ENCODE measurements at regions not wholly inside any gene's neighbourhood (a gene's known extent, or its start where the extent isn't known, plus 50 kb on each side); places are given as distances from the start of the nearest gene placed in this dataset.

DNA sequence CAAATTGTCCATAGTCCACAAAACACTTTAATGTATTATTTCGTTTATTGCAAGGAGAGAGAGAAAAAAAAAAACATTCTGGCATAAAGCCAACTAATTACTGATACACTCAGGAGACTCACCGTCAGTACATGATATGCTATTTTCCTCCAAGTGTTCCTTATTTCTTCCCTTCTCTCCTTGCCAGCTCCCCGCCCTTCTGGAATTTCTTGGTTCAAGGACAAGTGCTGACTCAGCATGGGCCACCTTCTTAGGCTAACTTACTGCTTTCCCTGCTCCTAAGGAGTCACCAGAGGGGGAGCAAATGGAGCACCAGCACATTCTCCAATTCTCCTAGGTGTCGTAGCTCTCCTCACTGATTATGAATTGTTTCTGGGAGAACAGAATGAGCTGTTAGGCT is 133.8 kb upstream of the HDAC9 start (continued):
- TF ChIP-seq, protein P1, sequence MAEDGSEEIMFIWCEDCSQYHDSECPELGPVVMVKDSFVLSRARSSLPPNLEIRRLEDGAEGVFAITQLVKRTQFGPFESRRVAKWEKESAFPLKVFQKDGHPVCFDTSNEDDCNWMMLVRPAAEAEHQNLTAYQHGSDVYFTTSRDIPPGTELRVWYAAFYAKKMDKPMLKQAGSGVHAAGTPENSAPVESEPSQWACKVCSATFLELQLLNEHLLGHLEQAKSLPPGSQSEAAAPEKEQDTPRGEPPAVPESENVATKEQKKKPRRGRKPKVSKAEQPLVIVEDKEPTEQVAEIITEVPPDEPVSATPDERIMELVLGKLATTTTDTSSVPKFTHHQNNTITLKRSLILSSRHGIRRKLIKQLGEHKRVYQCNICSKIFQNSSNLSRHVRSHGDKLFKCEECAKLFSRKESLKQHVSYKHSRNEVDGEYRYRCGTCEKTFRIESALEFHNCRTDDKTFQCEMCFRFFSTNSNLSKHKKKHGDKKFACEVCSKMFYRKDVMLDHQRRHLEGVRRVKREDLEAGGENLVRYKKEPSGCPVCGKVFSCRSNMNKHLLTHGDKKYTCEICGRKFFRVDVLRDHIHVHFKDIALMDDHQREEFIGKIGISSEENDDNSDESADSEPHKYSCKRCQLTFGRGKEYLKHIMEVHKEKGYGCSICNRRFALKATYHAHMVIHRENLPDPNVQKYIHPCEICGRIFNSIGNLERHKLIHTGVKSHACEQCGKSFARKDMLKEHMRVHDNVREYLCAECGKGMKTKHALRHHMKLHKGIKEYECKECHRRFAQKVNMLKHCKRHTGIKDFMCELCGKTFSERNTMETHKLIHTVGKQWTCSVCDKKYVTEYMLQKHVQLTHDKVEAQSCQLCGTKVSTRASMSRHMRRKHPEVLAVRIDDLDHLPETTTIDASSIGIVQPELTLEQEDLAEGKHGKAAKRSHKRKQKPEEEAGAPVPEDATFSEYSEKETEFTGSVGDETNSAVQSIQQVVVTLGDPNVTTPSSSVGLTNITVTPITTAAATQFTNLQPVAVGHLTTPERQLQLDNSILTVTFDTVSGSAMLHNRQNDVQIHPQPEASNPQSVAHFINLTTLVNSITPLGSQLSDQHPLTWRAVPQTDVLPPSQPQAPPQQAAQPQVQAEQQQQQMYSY (CRISPR knock-in tag; IDR thresholded peaks at IDR 0.05): no peak
- no peak for TF ChIP-seq ZBTB21 (CRISPR knock-in tag; IDR thresholded peaks at IDR 0.05; ENCODE audit: borderline replicate concordance)
- no peak for TF ChIP-seq SMAD4 (CRISPR knock-in tag; IDR thresholded peaks at IDR 0.05)
- TF ChIP-seq NFE2L1 (CRISPR knock-in tag; IDR thresholded peaks at IDR 0.05): 0 out of 2 replicates have a peak, but pooled peaks have one; percentile 40
- TF ChIP-seq, protein P2, sequence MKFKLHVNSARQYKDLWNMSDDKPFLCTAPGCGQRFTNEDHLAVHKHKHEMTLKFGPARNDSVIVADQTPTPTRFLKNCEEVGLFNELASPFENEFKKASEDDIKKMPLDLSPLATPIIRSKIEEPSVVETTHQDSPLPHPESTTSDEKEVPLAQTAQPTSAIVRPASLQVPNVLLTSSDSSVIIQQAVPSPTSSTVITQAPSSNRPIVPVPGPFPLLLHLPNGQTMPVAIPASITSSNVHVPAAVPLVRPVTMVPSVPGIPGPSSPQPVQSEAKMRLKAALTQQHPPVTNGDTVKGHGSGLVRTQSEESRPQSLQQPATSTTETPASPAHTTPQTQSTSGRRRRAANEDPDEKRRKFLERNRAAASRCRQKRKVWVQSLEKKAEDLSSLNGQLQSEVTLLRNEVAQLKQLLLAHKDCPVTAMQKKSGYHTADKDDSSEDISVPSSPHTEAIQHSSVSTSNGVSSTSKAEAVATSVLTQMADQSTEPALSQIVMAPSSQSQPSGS (CRISPR knock-in tag; IDR thresholded peaks at IDR 0.05; ENCODE audit: borderline replicate concordance, low read depth): no peak
- no peak for TF ChIP-seq CREM (CRISPR knock-in tag; IDR thresholded peaks at IDR 0.05)
- TF ChIP-seq ZNF263 (CRISPR knock-in tag; IDR thresholded peaks at IDR 0.05; ENCODE audit: low read depth): no peak
- no peak for TF ChIP-seq CREB1 (CRISPR knock-in tag; IDR thresholded peaks at IDR 0.05)
- no peak for TF ChIP-seq RORB (CRISPR knock-in tag; IDR thresholded peaks at IDR 0.05)
- TF ChIP-seq, protein P3, sequence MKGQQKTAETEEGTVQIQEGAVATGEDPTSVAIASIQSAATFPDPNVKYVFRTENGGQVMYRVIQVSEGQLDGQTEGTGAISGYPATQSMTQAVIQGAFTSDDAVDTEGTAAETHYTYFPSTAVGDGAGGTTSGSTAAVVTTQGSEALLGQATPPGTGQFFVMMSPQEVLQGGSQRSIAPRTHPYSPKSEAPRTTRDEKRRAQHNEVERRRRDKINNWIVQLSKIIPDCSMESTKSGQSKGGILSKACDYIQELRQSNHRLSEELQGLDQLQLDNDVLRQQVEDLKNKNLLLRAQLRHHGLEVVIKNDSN (CRISPR knock-in tag; IDR thresholded peaks at IDR 0.05): no peak
- TF ChIP-seq TEAD4 (CRISPR knock-in tag; IDR thresholded peaks at IDR 0.05): 0 out of 2 replicates have a peak, but pooled peaks have one; percentile 23

DNA sequence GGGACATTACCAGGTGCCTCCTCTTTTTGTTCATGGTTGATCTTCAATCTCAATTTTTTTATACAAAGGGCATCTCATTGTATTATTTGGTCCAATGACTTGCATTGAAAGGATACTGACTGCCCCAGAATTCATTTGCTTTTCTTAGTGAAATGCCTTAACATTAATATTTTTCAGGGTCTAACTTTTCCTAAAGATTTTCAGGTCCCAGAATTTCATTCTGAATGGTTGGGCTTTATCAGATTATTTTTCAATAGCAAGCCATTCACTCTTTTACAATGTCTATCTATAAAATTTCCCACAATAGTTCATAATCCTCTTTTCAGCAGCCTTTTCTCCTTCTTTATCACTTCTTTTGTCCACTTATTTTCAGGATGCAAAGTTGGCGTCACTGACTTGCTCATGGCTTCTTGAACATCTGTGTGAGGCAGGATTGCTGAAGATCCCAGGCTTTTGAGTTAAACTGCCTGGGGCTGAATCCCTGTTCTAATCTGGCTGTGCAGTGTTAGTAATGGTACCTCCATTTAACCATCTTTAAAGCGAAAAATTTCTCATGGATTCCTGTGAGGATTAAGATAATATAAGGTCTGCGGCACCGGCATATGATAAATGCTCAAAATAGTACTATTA is 131.7 kb upstream of the HDAC9 start:
- no peak for ATAC-seq
- Mint-ChIP-seq H3K27me3 (ENCODE audit: low read depth) (no peaks in the 10 kb centered on the region), H3K4me1 (peaks cover 38% of the 10 kb centered on the region), H3K9me3 (no peaks in the 10 kb centered on the region), H3K4me3 (no peak overlapping the region), H3K36me3 (no peaks in the 10 kb centered on the region), H3K27ac (no peak overlapping the region)
- POLR2A ChIA-PET: no interaction called here
- CTCF ChIA-PET: interaction anchor here (1.0 kb wide), 1 partner anchor 143 kb away, joined by 4 read pairs; no protein-coding TSS in a partner anchor
- DNase-seq (ENCODE audit: low spot score): no peak
- TF ChIP-seq, protein P4, sequence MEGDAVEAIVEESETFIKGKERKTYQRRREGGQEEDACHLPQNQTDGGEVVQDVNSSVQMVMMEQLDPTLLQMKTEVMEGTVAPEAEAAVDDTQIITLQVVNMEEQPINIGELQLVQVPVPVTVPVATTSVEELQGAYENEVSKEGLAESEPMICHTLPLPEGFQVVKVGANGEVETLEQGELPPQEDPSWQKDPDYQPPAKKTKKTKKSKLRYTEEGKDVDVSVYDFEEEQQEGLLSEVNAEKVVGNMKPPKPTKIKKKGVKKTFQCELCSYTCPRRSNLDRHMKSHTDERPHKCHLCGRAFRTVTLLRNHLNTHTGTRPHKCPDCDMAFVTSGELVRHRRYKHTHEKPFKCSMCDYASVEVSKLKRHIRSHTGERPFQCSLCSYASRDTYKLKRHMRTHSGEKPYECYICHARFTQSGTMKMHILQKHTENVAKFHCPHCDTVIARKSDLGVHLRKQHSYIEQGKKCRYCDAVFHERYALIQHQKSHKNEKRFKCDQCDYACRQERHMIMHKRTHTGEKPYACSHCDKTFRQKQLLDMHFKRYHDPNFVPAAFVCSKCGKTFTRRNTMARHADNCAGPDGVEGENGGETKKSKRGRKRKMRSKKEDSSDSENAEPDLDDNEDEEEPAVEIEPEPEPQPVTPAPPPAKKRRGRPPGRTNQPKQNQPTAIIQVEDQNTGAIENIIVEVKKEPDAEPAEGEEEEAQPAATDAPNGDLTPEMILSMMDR (IDR thresholded peaks at IDR 0.05): no peak
- TF ChIP-seq, protein P5, sequence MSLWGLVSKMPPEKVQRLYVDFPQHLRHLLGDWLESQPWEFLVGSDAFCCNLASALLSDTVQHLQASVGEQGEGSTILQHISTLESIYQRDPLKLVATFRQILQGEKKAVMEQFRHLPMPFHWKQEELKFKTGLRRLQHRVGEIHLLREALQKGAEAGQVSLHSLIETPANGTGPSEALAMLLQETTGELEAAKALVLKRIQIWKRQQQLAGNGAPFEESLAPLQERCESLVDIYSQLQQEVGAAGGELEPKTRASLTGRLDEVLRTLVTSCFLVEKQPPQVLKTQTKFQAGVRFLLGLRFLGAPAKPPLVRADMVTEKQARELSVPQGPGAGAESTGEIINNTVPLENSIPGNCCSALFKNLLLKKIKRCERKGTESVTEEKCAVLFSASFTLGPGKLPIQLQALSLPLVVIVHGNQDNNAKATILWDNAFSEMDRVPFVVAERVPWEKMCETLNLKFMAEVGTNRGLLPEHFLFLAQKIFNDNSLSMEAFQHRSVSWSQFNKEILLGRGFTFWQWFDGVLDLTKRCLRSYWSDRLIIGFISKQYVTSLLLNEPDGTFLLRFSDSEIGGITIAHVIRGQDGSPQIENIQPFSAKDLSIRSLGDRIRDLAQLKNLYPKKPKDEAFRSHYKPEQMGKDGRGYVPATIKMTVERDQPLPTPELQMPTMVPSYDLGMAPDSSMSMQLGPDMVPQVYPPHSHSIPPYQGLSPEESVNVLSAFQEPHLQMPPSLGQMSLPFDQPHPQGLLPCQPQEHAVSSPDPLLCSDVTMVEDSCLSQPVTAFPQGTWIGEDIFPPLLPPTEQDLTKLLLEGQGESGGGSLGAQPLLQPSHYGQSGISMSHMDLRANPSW (CRISPR knock-in tag; conservative IDR thresholded peaks at IDR 0.05; ENCODE audit: low read depth): no peak
- TF ChIP-seq, protein P6, sequence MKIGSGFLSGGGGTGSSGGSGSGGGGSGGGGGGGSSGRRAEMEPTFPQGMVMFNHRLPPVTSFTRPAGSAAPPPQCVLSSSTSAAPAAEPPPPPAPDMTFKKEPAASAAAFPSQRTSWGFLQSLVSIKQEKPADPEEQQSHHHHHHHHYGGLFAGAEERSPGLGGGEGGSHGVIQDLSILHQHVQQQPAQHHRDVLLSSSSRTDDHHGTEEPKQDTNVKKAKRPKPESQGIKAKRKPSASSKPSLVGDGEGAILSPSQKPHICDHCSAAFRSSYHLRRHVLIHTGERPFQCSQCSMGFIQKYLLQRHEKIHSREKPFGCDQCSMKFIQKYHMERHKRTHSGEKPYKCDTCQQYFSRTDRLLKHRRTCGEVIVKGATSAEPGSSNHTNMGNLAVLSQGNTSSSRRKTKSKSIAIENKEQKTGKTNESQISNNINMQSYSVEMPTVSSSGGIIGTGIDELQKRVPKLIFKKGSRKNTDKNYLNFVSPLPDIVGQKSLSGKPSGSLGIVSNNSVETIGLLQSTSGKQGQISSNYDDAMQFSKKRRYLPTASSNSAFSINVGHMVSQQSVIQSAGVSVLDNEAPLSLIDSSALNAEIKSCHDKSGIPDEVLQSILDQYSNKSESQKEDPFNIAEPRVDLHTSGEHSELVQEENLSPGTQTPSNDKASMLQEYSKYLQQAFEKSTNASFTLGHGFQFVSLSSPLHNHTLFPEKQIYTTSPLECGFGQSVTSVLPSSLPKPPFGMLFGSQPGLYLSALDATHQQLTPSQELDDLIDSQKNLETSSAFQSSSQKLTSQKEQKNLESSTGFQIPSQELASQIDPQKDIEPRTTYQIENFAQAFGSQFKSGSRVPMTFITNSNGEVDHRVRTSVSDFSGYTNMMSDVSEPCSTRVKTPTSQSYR (CRISPR knock-in tag; IDR thresholded peaks at IDR 0.05): no peak
- TF ChIP-seq RELA (CRISPR knock-in tag; IDR thresholded peaks at IDR 0.05; ENCODE audit: borderline replicate concordance) (no peak), NFATC4 (CRISPR knock-in tag; IDR thresholded peaks at IDR 0.05) (no peak), JUN (CRISPR knock-in tag; IDR thresholded peaks at IDR 0.05) (no peak), PRRX2 (CRISPR knock-in tag; IDR thresholded peaks at IDR 0.05) (no peak), SP1 (CRISPR knock-in tag; conservative IDR thresholded peaks at IDR 0.05) (no peak), ZNF423 (CRISPR knock-in tag; IDR thresholded peaks at IDR 0.05) (no peak), IRF2 (CRISPR knock-in tag; IDR thresholded peaks at IDR 0.05; ENCODE audit: borderline replicate concordance, low read depth) (no peak), MXD4 (CRISPR knock-in tag; IDR thresholded peaks at IDR 0.05; ENCODE audit: borderline replicate concordance) (no peak)
- TF ChIP-seq, protein P7, sequence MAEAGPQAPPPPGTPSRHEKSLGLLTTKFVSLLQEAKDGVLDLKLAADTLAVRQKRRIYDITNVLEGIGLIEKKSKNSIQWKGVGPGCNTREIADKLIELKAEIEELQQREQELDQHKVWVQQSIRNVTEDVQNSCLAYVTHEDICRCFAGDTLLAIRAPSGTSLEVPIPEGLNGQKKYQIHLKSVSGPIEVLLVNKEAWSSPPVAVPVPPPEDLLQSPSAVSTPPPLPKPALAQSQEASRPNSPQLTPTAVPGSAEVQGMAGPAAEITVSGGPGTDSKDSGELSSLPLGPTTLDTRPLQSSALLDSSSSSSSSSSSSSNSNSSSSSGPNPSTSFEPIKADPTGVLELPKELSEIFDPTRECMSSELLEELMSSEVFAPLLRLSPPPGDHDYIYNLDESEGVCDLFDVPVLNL (CRISPR knock-in tag; IDR thresholded peaks at IDR 0.05; ENCODE audit: borderline replicate concordance, low read depth): no peak
